ENCODE measurements at regions not wholly inside any gene's neighbourhood (a gene's known extent, or its start where the extent isn't known, plus 50 kb on each side); places are given as distances from the start of the nearest gene placed in this dataset.

DNA sequence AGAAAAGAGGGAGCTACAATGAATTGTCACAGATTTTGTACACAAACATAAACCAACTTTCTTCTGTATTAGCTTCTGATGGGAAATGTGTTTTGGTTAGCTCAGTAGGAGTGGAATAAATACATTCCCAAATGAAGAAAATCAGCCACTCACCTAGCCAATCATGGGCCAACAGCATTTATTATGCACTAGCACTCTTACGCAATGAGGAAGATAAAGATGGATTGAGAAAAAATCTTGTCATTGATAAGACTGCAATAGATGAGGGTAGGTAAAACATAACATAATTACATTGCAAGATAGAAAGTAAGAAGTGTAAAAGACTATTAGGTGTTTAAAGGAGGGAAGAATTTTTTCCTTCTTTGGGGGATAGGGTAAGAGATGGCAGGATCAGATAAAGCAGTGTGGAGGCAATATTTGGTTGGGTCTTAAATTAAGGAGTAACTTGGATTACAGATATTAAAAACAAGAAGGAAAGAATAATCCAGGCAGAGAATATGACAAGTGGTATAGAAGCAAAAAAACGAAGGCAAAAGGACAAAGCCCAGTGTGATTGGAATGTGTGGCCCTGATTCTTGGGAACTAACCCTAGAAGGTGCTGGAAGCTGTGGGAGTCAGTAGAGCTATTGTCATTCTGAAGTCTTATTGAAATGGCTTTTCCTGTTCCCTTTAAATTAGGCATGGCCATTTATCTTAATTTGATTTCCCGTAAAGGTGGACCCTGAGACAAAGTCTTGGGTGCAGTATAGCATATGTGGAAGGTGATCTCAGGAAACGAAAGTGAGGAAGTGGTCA, 208.4 kb upstream of the MEX3C start:
- H4K20me1 ChIP-seq (ENCODE audit: low read length), result no peaks in the 10 kb centered on the region
- no peaks in the 10 kb centered on the region for H3K27me3 ChIP-seq (ENCODE audit: low read length)
- no TSS peak for BruUV-seq (replicated peaks)
- TF ChIP-seq EZH2 (IDR thresholded peaks at IDR 0.05; ENCODE audit: low read length, unreplicated experiment) (no peak), EZH2phosphoT487 (IDR thresholded peaks at IDR 0.05; ENCODE audit: borderline replicate concordance, low read length) (no peak), CTCF (conservative IDR thresholded peaks at IDR 0.05; ENCODE audit: low read depth, low read length) (no peak)
- intact Hi-C loops (cut with micrococcal nuclease), result no loop called here
- H3K79me2 ChIP-seq (ENCODE audit: low read length), result no peaks in the 10 kb centered on the region
- no peaks in the 10 kb centered on the region for H3F3A ChIP-seq (ENCODE audit: low read length, unreplicated experiment)
- DNase-seq (no peak), ATAC-seq (no peak)
- H3K4me3 ChIP-seq (ENCODE audit: low read length), result no peak overlapping the region
- no peak overlapping the region for H2AFZ ChIP-seq (ENCODE audit: low read length)
- H3K36me3 ChIP-seq (ENCODE audit: low read depth, low read length), result no peaks in the 10 kb centered on the region
- no peaks in the 10 kb centered on the region for H3K4me1 ChIP-seq (ENCODE audit: insufficient read depth, low read length)
- CTCF ChIA-PET, result no interaction called here
- H3K9ac ChIP-seq (ENCODE audit: low read length), result no peak overlapping the region
- H3K27ac ChIP-seq (ENCODE audit: low read length), result no peak overlapping the region
- H3K9me2 ChIP-seq (replicated peaks; ENCODE audit: low read length), result no peaks in the 10 kb centered on the region
- H3K4me2 ChIP-seq (ENCODE audit: low read length), result no peak overlapping the region
- H3K9me3 ChIP-seq (ENCODE audit: low read length), result no peaks in the 10 kb centered on the region
- POLR2A ChIA-PET (ENCODE audit: unreplicated experiment), result no interaction called here

DNA sequence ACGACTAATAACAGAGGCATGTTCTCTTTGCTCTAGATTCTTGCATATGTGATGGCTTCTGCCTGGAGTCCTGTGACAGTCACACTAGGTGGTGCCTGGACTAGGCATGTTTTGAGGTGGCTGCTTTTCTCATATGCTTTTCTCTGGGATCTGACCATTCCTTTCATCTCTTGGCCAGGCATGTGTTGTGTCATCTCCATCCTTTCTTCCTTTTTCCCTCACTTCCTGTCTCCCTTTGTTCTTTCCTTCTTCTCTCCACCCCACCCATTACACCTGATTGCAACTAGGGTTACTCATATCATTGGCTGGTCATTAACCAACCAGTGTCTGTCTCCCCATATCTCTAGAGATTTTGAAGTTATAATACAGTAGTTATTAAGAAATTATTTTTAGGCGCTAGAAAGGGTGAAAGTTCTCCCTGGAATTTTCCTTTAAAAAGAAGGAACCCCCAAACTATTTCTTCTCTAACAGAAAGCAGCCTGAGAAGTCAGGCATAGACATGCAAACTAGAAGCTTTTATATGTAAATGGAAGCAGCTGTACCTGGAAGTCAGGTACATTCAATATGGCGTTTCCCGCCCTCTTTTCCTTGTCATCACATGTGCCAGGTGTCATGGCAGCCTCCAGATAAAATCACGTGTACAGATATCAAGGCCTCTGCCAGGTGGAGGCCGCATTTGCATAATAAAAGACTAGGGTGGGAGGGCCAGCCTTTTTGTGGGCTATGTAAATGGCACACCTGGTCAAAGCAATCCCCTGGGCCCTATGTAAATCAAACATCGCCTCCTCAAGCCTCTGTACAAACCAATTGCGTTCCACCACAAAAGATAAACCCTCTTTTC, 220.4 kb upstream of the MEX3C start:
- Histone ChIP-seq H3K4me3 (ENCODE audit: low read length) (no peak overlapping the region), H2AFZ (ENCODE audit: low read length) (no peak overlapping the region), H3F3A (ENCODE audit: low read length, unreplicated experiment) (no peaks in the 10 kb centered on the region), H3K4me2 (ENCODE audit: low read length) (no peak overlapping the region), H3K9me2 (replicated peaks; ENCODE audit: low read length) (no peaks in the 10 kb centered on the region), H3K9ac (ENCODE audit: low read length) (no peak overlapping the region), H3K27ac (ENCODE audit: low read length) (no peak overlapping the region), H3K36me3 (ENCODE audit: low read depth, low read length) (no peaks in the 10 kb centered on the region), H3K9me3 (ENCODE audit: low read length) (no peaks in the 10 kb centered on the region), H3K27me3 (ENCODE audit: low read length) (no peaks in the 10 kb centered on the region), H3K4me1 (ENCODE audit: insufficient read depth, low read length) (no peaks in the 10 kb centered on the region), H3K79me2 (ENCODE audit: low read length) (no peaks in the 10 kb centered on the region), H4K20me1 (ENCODE audit: low read length) (no peaks in the 10 kb centered on the region)
- no peak for TF ChIP-seq CTCF (conservative IDR thresholded peaks at IDR 0.05; ENCODE audit: low read depth, low read length)
- no peak for TF ChIP-seq EZH2phosphoT487 (IDR thresholded peaks at IDR 0.05; ENCODE audit: borderline replicate concordance, low read length)
- TF ChIP-seq EZH2 (IDR thresholded peaks at IDR 0.05; ENCODE audit: low read length, unreplicated experiment), result no peak
- DNase-seq (no peak), ATAC-seq (no peak)
- intact Hi-C loops (cut with micrococcal nuclease), result no loop called here
- CTCF ChIA-PET, result no interaction called here
- POLR2A ChIA-PET (ENCODE audit: unreplicated experiment), result no interaction called here
- no TSS peak for BruUV-seq (replicated peaks)

- H3K4me2 ChIP-seq (ENCODE audit: low read length), result no peak overlapping the region
- ATAC-seq, result no peak
These were observed 228.0 kb upstream of the MEX3C start for GRCh38 chr18:51425475-51425874.

More at GRCh38 chr18:51425475-51425874, 228.0 kb upstream of the MEX3C start:
- Histone ChIP-seq H3F3A (ENCODE audit: low read length, unreplicated experiment) (no peaks in the 10 kb centered on the region), H4K20me1 (ENCODE audit: low read length) (no peaks in the 10 kb centered on the region), H3K27ac (ENCODE audit: low read length) (no peak overlapping the region), H3K9me3 (ENCODE audit: low read length) (no peaks in the 10 kb centered on the region), H3K9me2 (replicated peaks; ENCODE audit: low read length) (no peaks in the 10 kb centered on the region), H2AFZ (ENCODE audit: low read length) (no peak overlapping the region), H3K36me3 (ENCODE audit: low read depth, low read length) (no peaks in the 10 kb centered on the region), H3K79me2 (ENCODE audit: low read length) (no peaks in the 10 kb centered on the region), H3K9ac (ENCODE audit: low read length) (no peak overlapping the region), H3K27me3 (ENCODE audit: low read length) (no peaks in the 10 kb centered on the region), H3K4me1 (ENCODE audit: insufficient read depth, low read length) (no peaks in the 10 kb centered on the region), H3K4me3 (ENCODE audit: low read length) (no peak overlapping the region)
- TF ChIP-seq EZH2 (IDR thresholded peaks at IDR 0.05; ENCODE audit: low read length, unreplicated experiment) (no peak), EZH2phosphoT487 (IDR thresholded peaks at IDR 0.05; ENCODE audit: borderline replicate concordance, low read length) (no peak), CTCF (conservative IDR thresholded peaks at IDR 0.05; ENCODE audit: low read depth, low read length) (no peak)
- BruUV-seq (replicated peaks), result no TSS peak
- intact Hi-C loops (cut with micrococcal nuclease), result no loop called here
- ChIA-PET CTCF (no interaction called here), POLR2A (ENCODE audit: unreplicated experiment) (no interaction called here)
- DNase-seq, result no peak
